Neural progenitor cell (in vitro differentiated cells): ENCODE measurements at regions not wholly inside any gene's neighbourhood (a gene's known extent, or its start where the extent isn't known, plus 50 kb on each side); places are given as distances from the start of the nearest gene placed in this dataset.

Source experiments
- CTCF ChIP-seq: fragments of 200-600 bp; sonication (generic); IDR thresholded peaks from 2 replicates; pipeline ENCODE4 v1.5.1; 2017; ENCODE audit warnings: antibody characterized with exemption, mild to moderate bottlenecking
- EZH2 ChIP-seq: fragments of 200-600 bp; sonication (generic); IDR thresholded peaks from 2 replicates; pipeline ENCODE4 v1.6.1; 2017; ENCODE audit warnings: antibody characterized with exemption, mild to moderate bottlenecking, moderate library complexity

DNA sequence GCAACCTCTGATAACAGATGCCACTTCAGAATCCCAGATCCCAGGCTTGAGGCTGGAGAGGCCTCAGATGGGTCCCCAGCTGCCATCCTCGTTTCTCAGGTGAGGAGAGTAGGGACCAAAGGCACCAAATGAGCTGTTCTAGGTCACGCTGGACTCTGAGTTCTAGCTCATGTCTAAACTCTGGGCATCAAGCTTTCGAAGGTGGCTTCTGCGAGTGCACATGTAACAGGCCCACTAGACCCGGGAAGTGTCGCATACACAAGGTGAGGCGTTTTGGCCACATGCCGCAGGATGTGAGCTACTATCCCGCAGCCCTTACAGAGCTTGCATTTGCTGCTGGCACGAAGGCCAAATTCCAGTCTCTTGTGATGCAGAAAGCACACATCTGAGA, 355.1 kb upstream of the SHH start:
- TF ChIP-seq EZH2 = no peak
- TF ChIP-seq CTCF = no peak
